ENCODE measurements at regions not wholly inside any gene's neighbourhood (a gene's known extent, or its start where the extent isn't known, plus 50 kb on each side); places are given as distances from the start of the nearest gene placed in this dataset.
"Not testable (repeated sequence)": the region's sequence is repeated elsewhere in the genome, so short reads cannot be mapped to it uniquely, and the experiment has no call there.

GRCh38 chr7:69217516-69218350 lies 380.5 kb upstream of the AUTS2 start:
- no peak for DNase-seq (ENCODE audit: low spot score)

DNA sequence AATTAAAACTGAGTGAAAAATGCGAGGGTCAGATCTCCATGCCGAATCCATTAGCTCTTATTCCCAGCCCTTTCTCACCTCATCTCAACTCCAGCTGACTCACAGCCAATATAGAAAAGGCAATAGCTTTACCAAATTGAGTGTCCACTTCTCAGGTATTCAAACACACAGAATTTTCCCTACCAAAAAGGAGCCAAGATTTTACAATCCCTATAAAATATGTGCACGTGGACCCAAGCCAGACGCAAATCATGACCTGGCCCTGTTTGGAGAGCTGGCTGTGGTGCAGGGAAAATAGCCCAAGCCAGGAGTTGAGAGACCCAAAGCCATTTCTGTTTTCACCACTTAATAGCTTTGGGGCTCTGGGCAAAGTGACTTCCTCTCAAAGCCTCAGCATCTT lies 379.7 kb upstream of the AUTS2 start:
- DNase-seq (ENCODE audit: low spot score): no peak

DNA sequence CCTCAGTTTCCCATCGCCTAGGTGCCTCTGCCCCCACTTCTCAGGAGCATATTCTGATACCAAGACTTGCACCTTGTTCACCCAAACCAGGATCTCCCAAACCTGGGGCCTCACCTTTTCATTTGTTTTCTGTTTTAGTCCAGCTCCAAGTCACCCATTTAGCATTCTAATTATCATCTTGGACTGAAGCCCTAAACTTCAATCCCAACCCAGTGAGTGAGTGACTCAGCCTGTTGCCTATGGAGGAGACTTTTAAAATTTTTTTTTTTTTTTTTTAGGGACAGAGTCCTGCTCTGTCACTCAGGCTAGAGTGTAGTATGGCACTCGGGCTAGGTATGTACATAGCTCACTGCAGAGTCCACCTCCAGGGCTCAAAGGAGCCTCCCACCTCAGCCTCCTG lies 378.9 kb upstream of the AUTS2 start:
- no peak for DNase-seq (ENCODE audit: low spot score)

DNA sequence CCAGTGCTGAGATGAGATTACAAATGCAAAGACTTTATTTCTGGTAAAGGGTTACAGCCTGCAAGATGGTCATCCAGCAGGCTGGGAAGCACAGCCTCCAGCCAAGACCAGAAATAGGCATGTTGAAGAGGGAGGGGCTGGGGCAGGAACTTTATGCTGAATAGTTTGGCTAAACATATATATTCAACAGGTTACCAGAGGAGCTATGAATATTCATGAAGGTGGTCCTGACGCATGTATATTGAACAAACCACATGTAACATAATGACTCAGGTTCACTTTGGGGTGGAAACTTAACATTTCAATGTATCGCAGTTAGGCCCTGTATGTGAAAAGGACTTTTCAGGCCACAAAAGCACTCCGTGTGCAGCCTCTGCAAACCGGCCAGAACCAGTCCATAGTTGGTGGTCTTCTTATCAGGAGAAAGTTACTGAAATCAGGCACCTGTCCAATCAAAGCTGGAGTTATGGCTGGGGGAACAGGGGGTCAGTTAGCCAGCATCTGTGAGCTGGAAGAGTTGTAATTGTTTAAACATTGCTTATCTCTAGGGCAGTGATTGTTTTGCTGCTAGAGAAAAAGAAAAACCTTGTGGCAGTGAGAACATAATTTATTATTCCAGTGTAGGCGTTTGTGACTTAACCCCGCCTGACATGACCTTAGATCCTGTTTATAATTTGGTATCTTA lies 372.9 kb upstream of the AUTS2 start:
- DNase-seq (ENCODE audit: low spot score): no peak

GRCh38 chr7:69228212-69228811 lies 370.0 kb upstream of the AUTS2 start:
- no peak for DNase-seq (ENCODE audit: low spot score)

- DNase-seq (ENCODE audit: low spot score): no peak
These were observed 365.6 kb upstream of the AUTS2 start for GRCh38 chr7:69232445-69233376.

- DNase-seq (ENCODE audit: low spot score): no peak
These were observed 360.7 kb upstream of the AUTS2 start for GRCh38 chr7:69237541-69237940.

- no peak for DNase-seq (ENCODE audit: low spot score)
These were observed 355.3 kb upstream of the AUTS2 start for GRCh38 chr7:69243016-69243415.

- DNase-seq (ENCODE audit: low spot score): no peak
These were observed 353.6 kb upstream of the AUTS2 start for GRCh38 chr7:69244701-69245100.

DNA sequence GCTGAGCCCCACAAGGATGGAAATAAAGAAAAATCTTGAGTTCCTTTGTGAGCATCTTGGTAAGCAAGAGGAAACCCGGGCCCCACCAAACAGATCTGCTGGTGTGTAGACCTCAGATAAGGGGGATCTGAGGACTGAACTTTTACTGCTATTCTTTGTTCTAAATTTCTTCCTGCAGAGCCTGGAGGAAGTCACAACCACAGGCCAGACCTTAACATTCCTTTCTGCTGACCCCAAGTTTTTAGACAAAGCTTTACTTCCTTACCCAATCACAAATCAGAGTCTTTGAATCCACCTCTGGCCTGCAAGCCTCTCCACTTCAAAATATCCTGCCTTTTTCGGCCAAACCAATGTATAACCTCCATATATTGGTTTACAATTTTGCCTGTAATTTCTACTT lies 352.6 kb upstream of the AUTS2 start:
- no peak for DNase-seq (ENCODE audit: low spot score)

- no peak for DNase-seq (ENCODE audit: low spot score)
These were observed 351.5 kb upstream of the AUTS2 start for GRCh38 chr7:69246758-69247157.

DNA sequence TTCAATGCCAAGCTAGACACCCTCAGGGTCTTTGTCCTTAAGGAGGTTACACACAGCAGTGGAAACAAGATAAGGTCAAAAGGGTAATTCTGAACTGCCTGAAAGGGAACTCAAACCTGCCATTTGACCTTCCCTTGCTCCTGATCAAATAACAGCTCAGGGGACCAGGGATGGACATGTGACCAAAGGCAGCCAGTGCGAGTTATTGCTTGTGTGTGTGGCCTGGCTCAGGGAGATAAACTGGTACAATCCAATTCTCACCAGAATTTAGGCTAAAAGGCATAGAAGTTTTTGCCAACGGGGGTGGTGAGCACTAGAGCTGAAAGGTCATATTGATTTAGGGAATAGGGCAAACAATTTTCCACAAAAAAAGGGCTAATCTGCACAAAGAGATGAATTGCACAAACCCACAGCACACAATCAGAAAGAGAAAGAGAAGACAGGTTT lies 349.9 kb upstream of the AUTS2 start:
- not testable (repeated sequence) for DNase-seq (ENCODE audit: low spot score)

DNA sequence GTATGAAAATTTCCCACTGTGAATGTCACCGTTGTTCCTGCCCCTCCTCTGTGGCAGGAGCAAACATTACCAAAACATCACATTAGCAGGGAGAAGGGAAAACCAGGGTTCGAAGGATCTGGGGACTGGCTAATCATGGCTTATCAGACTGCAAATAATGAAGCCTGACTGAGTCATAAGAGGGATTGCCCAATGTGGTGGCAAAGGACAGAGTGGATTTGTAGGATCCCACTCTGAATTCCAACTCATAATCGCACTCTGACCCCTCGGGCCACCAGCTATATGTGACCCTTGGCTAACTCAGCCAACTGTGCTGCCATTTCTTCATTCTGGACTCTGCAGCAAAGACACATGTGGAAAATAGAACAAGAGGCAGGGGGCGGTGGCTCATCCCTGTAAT lies 347.3 kb upstream of the AUTS2 start:
- DNase-seq (ENCODE audit: low spot score): no peak

DNA sequence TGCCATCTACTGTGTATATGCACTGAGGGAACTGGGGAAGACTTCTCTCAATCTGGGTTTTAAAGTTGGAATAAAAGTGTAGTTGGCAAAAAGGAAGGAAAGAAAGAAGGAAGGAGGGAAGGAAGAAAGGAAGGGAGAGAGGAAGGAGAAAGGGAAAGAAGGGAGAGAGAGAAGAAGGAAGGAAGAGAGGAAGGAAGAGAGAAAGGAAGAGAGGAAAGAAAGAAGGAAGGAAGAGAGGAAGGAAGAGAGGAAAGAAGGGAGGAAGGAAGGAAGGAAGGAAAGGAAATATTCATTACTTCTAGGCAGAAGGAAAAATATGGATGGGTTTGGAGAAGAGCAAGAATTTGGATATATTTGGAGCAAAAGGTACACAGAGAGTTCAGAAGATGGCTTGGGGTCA lies 343.6 kb upstream of the AUTS2 start:
- no peak for DNase-seq (ENCODE audit: low spot score)

DNA sequence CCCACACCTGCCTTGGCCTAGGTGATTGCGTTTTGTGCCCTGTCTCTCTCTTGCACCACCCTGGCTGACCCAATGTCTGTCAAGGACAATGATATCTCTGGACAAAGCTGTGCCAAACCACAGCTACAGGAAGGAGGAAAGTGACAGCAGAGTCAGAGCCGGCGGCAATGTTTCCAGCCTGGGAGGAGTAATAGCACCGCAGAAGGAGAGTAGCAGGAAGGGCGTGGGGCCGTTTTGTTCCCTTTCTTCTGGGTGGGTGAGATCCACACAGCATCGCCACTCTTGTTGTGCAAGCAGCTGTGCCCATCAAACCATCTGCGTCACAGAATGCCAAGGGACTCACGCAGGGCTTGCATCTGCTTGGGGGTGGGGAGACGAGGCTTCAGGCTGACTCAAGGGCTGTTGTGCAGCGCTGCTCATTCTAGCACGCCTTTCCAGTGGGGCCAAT lies 341.6 kb upstream of the AUTS2 start:
- no peak for DNase-seq (ENCODE audit: low spot score)

DNA sequence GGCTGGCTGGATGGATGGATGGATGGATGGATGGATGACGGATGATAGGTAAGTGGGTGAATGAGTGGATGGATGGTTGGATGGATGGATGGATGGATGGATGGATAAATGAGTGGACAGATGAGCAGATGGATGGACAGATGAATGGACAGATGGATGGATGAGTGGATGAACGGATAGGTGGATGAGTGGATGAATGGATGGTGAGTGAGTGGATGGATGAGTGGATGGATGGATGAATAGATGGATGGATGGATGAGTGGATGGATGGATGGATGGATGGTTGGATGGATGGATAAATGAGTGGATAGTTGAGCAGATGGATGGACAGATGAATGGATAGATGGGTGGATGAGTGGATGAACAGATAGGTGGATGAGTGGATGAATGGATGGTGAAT lies 340.7 kb upstream of the AUTS2 start:
- no peak for DNase-seq (ENCODE audit: low spot score)

GRCh38 chr7:69259445-69259844 lies 338.8 kb upstream of the AUTS2 start:
- no peak for DNase-seq (ENCODE audit: low spot score)

GRCh38 chr7:69260023-69260422 lies 338.3 kb upstream of the AUTS2 start:
- DNase-seq (ENCODE audit: low spot score): no peak

DNA sequence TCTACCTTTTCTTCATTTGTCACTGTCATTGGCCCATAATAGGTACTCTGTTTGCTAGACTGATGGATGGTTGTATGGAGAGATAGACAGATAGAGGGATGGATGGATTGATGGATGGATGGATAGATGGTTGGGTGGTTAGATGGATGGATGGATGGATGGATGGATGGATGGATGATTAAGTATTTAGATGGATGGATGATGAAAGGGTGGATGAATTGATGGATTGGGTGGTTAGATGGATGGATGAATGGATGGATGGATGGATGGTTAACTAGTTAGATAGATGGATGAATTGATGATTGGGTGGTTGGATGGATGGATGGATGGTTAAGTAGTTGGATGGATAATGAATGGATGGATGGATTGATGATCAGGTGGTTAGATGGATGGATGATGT lies 334.7 kb upstream of the AUTS2 start:
- DNase-seq (ENCODE audit: low spot score): no peak

- DNase-seq (ENCODE audit: low spot score): no peak
These were observed 328.5 kb upstream of the AUTS2 start for GRCh38 chr7:69269806-69270205.

- no peak for DNase-seq (ENCODE audit: low spot score)
These were observed 326.2 kb upstream of the AUTS2 start for GRCh38 chr7:69272101-69272500.
